Panc1 (cell line): ENCODE measurements at regions not wholly inside any gene's neighbourhood (a gene's known extent, or its start where the extent isn't known, plus 50 kb on each side); places are given as distances from the start of the nearest gene placed in this dataset.

ENCODE experiments used
- POLR2AphosphoS5 ChIP-seq: IDR thresholded peaks from 2 replicates; pipeline ENCODE4 v1.6.1; 2012; ENCODE audit warnings: mild to moderate bottlenecking, low read depth, low read length, moderate library complexity
- SIN3A ChIP-seq: IDR thresholded peaks from 2 replicates; pipeline ENCODE4 v1.6.1; 2012; ENCODE audit warnings: low read depth, mild to moderate bottlenecking, low read length, moderate library complexity, borderline replicate concordance; ENCODE audit not compliant: insufficient read depth
- TCF7L2 ChIP-seq: IDR thresholded peaks from 2 replicates; pipeline ENCODE4 v1.6.1; 2011; ENCODE audit warnings: mild to moderate bottlenecking, low read depth, low read length, inconsistent platforms
- TF ChIP-seq, protein P1 (sequence below): fragments of 450-650 bp; IDR thresholded peaks from 2 replicates; pipeline ENCODE4 v1.5.1; 2017; ENCODE audit warnings: mild to moderate bottlenecking
- TF ChIP-seq, protein P2 (sequence below), 2 experiments: IDR thresholded peaks; 2 replicates each; pipeline ENCODE4 v1.6.1; 2011 to 2012; ENCODE audit warnings: low read depth in 2 of 2, control low read depth in 1 of 2, low read length in 1 of 2, mild to moderate bottlenecking in 1 of 2, moderate library complexity in 1 of 2; ENCODE audit not compliant: insufficient read depth in 1 of 2

DNA sequence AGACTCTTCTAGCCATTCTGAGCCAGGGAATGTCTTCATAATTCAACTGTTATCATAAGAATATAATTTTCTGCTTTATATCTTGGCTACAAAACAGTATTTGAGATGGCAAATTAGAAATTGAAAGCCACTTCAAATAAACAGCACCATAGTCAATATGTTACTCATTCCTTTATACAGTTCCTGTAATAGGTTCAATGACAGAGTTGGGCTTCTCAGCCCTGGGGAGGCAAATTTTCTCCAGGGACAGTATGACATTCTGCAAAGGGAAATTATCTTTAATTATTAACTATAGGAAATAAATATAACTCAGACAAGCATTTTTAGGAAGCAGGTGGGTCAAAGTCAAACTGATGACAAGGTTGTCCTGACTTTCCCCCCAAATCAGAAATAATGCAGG, 71.9 kb upstream of the RPS6KA6 start:
- TF ChIP-seq, protein P1, sequence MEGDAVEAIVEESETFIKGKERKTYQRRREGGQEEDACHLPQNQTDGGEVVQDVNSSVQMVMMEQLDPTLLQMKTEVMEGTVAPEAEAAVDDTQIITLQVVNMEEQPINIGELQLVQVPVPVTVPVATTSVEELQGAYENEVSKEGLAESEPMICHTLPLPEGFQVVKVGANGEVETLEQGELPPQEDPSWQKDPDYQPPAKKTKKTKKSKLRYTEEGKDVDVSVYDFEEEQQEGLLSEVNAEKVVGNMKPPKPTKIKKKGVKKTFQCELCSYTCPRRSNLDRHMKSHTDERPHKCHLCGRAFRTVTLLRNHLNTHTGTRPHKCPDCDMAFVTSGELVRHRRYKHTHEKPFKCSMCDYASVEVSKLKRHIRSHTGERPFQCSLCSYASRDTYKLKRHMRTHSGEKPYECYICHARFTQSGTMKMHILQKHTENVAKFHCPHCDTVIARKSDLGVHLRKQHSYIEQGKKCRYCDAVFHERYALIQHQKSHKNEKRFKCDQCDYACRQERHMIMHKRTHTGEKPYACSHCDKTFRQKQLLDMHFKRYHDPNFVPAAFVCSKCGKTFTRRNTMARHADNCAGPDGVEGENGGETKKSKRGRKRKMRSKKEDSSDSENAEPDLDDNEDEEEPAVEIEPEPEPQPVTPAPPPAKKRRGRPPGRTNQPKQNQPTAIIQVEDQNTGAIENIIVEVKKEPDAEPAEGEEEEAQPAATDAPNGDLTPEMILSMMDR: no peak
- TF ChIP-seq SIN3A (no peak), POLR2AphosphoS5 (no peak), TCF7L2 (no peak)
- TF ChIP-seq, protein P2, sequence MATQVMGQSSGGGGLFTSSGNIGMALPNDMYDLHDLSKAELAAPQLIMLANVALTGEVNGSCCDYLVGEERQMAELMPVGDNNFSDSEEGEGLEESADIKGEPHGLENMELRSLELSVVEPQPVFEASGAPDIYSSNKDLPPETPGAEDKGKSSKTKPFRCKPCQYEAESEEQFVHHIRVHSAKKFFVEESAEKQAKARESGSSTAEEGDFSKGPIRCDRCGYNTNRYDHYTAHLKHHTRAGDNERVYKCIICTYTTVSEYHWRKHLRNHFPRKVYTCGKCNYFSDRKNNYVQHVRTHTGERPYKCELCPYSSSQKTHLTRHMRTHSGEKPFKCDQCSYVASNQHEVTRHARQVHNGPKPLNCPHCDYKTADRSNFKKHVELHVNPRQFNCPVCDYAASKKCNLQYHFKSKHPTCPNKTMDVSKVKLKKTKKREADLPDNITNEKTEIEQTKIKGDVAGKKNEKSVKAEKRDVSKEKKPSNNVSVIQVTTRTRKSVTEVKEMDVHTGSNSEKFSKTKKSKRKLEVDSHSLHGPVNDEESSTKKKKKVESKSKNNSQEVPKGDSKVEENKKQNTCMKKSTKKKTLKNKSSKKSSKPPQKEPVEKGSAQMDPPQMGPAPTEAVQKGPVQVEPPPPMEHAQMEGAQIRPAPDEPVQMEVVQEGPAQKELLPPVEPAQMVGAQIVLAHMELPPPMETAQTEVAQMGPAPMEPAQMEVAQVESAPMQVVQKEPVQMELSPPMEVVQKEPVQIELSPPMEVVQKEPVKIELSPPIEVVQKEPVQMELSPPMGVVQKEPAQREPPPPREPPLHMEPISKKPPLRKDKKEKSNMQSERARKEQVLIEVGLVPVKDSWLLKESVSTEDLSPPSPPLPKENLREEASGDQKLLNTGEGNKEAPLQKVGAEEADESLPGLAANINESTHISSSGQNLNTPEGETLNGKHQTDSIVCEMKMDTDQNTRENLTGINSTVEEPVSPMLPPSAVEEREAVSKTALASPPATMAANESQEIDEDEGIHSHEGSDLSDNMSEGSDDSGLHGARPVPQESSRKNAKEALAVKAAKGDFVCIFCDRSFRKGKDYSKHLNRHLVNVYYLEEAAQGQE (IDR thresholded peaks at IDR 0.05; ENCODE audit: insufficient read depth in 1 of 2, low read depth in 2 of 2, low read length in 1 of 2): no peak
